HL-60 (cell line): ENCODE measurements at regions not wholly inside any gene's neighbourhood (a gene's known extent, or its start where the extent isn't known, plus 50 kb on each side); places are given as distances from the start of the nearest gene placed in this dataset.

Source experiments
- CTCF ChIP-seq: IDR thresholded peaks from one replicate; pipeline ENCODE4 v1.5.1; 2011; ENCODE audit warnings: low read length, control low read depth, inconsistent platforms; ENCODE audit not compliant: insufficient read depth
- POLR2AphosphoS5 ChIP-seq: IDR thresholded peaks from 2 replicates; pipeline ENCODE4 v1.6.1; 2012; ENCODE audit warnings: low read depth

GRCh38 chr2:106606652-106607051 lies 119.5 kb downstream of the CD8B2 start:
- TF ChIP-seq POLR2AphosphoS5 (no peak), CTCF (no peak)
